ENCODE measurements at regions not wholly inside any gene's neighbourhood (a gene's known extent, or its start where the extent isn't known, plus 50 kb on each side); places are given as distances from the start of the nearest gene placed in this dataset.

DNA sequence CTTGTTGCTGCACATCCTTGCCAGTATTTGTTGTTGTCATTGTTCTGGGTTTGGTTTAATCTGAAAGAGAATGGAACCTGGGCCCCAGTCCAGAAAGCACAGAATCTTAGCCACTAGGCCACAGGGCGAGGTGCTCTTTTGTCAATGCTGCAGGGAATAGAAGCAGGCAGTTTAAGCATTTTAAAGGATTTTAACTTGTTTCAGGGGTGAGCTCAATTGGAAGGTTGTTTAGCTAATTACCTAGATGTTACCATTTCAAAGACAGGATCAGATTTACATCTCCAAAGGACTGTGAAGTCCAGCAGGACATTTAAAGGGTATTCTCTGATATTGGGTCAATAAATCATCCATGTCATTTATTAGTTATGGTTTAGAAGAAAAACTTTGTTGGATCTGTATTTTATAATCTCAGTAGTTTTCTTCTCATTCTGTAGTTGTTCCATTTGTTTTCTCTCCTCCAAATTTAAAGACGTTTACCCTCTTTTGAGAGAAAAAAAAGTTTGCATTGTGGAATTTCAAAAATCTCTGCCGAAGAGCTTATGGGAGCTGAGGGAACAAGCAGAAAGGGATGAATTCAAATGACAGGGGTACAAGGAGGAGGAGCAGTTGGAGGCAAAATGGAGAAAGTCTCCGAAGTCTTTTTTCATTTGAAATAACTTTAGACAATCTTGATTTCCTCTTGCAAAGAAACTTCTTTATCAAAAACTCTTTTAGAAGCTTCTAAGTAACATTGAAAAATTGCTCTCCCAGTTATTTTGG lies 57.5 kb upstream of the FAM47C start:
- FAIRE-seq: no peak

DNA sequence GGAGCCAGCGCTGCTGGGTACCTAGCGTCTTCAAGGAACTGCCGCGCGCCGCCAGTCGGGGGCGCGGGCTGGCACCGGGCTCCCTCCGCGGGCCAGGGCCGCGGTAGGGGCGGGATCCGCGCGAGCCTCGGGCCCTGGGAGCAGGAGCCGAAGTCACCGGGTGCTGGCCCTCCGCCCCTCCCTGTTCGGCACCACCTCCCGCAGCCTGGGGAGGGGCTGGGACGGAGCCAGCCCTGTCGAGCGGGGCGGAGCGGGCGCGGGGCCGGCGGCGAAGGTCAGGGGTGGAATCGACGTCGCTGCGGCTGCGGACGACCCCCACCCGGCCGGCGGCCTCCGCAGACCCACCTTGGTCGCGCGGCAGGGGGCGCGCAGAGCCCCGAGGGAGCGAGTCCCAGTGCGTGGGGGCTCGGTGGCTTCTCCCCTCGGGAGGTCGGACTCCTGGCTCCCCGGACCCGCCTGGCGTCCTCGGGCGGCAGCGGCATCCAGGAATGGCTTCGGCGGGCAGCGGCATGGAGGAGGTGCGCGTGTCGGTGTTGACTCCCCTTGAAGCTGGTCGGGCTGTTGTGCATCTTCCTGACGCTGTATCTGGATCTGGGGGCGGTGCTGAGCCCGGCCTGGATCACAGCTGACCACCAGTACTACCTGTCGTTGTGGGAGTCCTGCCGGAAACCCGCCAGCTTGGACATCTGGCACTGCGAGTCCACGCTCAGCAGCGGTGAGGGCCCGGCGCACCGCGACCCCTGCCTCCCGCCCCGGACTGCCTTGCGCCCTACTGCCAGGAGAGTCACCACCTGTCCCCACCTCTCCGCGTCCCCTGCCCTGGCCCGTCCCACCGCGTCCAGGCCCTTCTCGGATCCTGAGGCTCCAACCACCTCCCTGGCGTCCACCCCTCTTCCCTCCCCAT lies 50.5 kb upstream of the FAM47C start:
- FAIRE-seq: no peak

All from G401.6 (cell line).